H1 (cell line): ENCODE measurements at regions not wholly inside any gene's neighbourhood (a gene's known extent, or its start where the extent isn't known, plus 50 kb on each side); places are given as distances from the start of the nearest gene placed in this dataset.

ENCODE experiments used
- CTCF ChIA-PET: fragments of 300-600 bp; sonication (Branson Sonifier 250); formaldehyde crosslinking; loops from one replicate; lab custom pipeline; 2021; ENCODE audit not compliant: partially characterized antibody; lab: Charles Lee
- POLR2A ChIA-PET: fragments of 300-600 bp; sonication (Branson Sonifier 250); formaldehyde crosslinking; loops from one replicate; lab custom pipeline; 2021; ENCODE audit warnings: inconsistent platforms; ENCODE audit not compliant: partially characterized antibody; lab: Charles Lee
- DNase-seq, 2 experiments: peaks; one replicate each; pipeline versions ENCODE4 v3.0.0 to v3.0.0-alpha.2; 2010 to 2022; ENCODE audit warnings: low spot score in 2 of 2, low read depth in 1 of 2, mixed read lengths in 1 of 2
- FAIRE-seq: peaks from 2 replicates; lab custom pipeline; 2011; peaks lifted over from hg19 to GRCh38; lab: Jason Lieb, UNC
- H2AFZ ChIP-seq: 2 replicates; pipeline ENCODE4 v1.8.1; 2012; ENCODE audit warnings: low read length, inconsistent platforms
- H2AK5ac ChIP-seq: 2 replicates; pipeline ENCODE4 v1.6.1; 2013; ENCODE audit warnings: low read depth, low read length
- H2BK120ac ChIP-seq: replicated peaks from 2 replicates; pipeline ENCODE3; 2013; ENCODE audit warnings: low read depth, low read length, inconsistent platforms
- H2BK12ac ChIP-seq: 2 replicates; pipeline ENCODE4 v1.6.1; 2013; ENCODE audit warnings: low read depth, low read length
- H2BK15ac ChIP-seq: 2 replicates; pipeline ENCODE4 v1.6.1; 2013; ENCODE audit warnings: low read length
- H2BK20ac ChIP-seq: 2 replicates; pipeline ENCODE4 v1.6.1; 2013; ENCODE audit warnings: low read length
- H2BK5ac ChIP-seq: 2 replicates; pipeline ENCODE4 v1.6.1; 2013; ENCODE audit warnings: low read depth, low read length
- H3K14ac ChIP-seq: 2 replicates; pipeline ENCODE4 v1.6.1; 2013; ENCODE audit warnings: inconsistent platforms; ENCODE audit not compliant: insufficient read length
- H3K18ac ChIP-seq: 2 replicates; pipeline ENCODE4 v1.6.1; 2013; ENCODE audit warnings: low read length; ENCODE audit errors: extremely low read depth
- H3K23ac ChIP-seq: 2 replicates; pipeline ENCODE4 v1.6.1; 2013; ENCODE audit warnings: inconsistent platforms; ENCODE audit not compliant: insufficient read length
- H3K23me2 ChIP-seq: 2 replicates; pipeline ENCODE4 v1.6.1; 2013; ENCODE audit warnings: low read depth, low read length
- H3K27ac ChIP-seq: 2 replicates; pipeline ENCODE4 v1.6.1; 2011; ENCODE audit warnings: low read depth, low read length, inconsistent platforms
- H3K27me3 ChIP-seq, 4 experiments: replicated peaks in 1 of 4; 1 replicate in 1 of 4; 2 replicates in 3 of 4; pipeline versions ENCODE4 v1.6.1 to v1.8.1; 2011 to 2013; ENCODE audit warnings: low read length in 3 of 4, mild to moderate bottlenecking in 3 of 4, inconsistent platforms in 2 of 4, mixed read lengths in 2 of 4, moderate library complexity in 1 of 4; ENCODE audit not compliant: control insufficient read depth in 3 of 4, insufficient read depth in 3 of 4; ENCODE audit errors: extremely low read depth in 1 of 4
- H3K36me3 ChIP-seq, 4 experiments: 2 replicates each; pipeline versions ENCODE4 v1.6.1 to v1.8.1; 2011 to 2013; ENCODE audit warnings: mild to moderate bottlenecking in 4 of 4, low read length in 3 of 4, moderate library complexity in 2 of 4, control low read depth in 1 of 4, inconsistent platforms in 1 of 4; ENCODE audit not compliant: insufficient read depth in 4 of 4, control insufficient read depth in 2 of 4
- H3K4ac ChIP-seq: replicated peaks from 2 replicates; pipeline ENCODE3; 2013; ENCODE audit warnings: low read length, low read depth, mixed read lengths, inconsistent platforms; ENCODE audit not compliant: insufficient read length
- H3K4me1 ChIP-seq, 4 experiments: replicated peaks in 1 of 4; 1 replicate in 1 of 4; 2 replicates in 3 of 4; pipeline versions ENCODE4 v1.6.1 to v1.8.1; 2011 to 2013; ENCODE audit warnings: low read length in 3 of 4, inconsistent platforms in 2 of 4, mixed read lengths in 1 of 4; ENCODE audit not compliant: insufficient read depth in 4 of 4, control insufficient read depth in 3 of 4
- H3K4me2 ChIP-seq, 2 experiments: 2 replicates each; pipeline versions ENCODE4 v1.6.1 to v1.8.1; 2011 to 2013; ENCODE audit warnings: low read depth in 2 of 2, low read length in 2 of 2, control low read depth in 1 of 2, inconsistent platforms in 1 of 2, mild to moderate bottlenecking in 1 of 2; ENCODE audit not compliant: insufficient read depth in 1 of 2
- H3K4me3 ChIP-seq, 4 experiments: fragments of 200-600, 300-600 bp in 1 of 4; sonication (generic), shearing (Covaris generic), sonication (Bioruptor Twin) in 1 of 4; 2 replicates each; pipeline versions ENCODE4 v1.5.1 to v1.8.1; 2011 to 2016; ENCODE audit warnings: low read length in 4 of 4, low read depth in 3 of 4, control low read depth in 2 of 4, inconsistent platforms in 2 of 4, mild to moderate bottlenecking in 2 of 4, mixed read lengths in 1 of 4, moderate library complexity in 1 of 4; ENCODE audit not compliant: insufficient read depth in 2 of 4; ENCODE audit errors: extremely low read depth in 1 of 4
- H3K56ac ChIP-seq: replicated peaks from 2 replicates; pipeline ENCODE3; 2013; ENCODE audit warnings: low read depth, mild to moderate bottlenecking, mixed read lengths, low read length, inconsistent platforms; ENCODE audit not compliant: insufficient read length
- H3K79me1 ChIP-seq: 2 replicates; pipeline ENCODE4 v1.6.1; 2013; ENCODE audit warnings: low read depth, low read length, control low read depth
- H3K79me2 ChIP-seq, 2 experiments: 2 replicates each; pipeline versions ENCODE4 v1.6.1 to v1.8.1; 2012 to 2013; ENCODE audit warnings: low read length in 2 of 2, mild to moderate bottlenecking in 2 of 2, inconsistent platforms in 1 of 2; ENCODE audit not compliant: insufficient read depth in 2 of 2, control insufficient read depth in 1 of 2
- H3K9ac ChIP-seq, 4 experiments: replicated peaks in 1 of 4; 1 replicate in 1 of 4; 2 replicates in 3 of 4; pipeline versions ENCODE4 v1.6.1 to v1.8.1; 2011 to 2013; ENCODE audit warnings: low read depth in 3 of 4, low read length in 3 of 4, control low read depth in 2 of 4, mild to moderate bottlenecking in 2 of 4, moderate library complexity in 2 of 4, inconsistent platforms in 1 of 4; ENCODE audit errors: extremely low read depth in 1 of 4
- H3K9me3 ChIP-seq, 2 experiments: 2 replicates each; pipeline versions ENCODE4 v1.6.1 to v1.8.1; 2012 to 2013; ENCODE audit warnings: mild to moderate bottlenecking in 2 of 2, moderate library complexity in 2 of 2, control low read depth in 1 of 2, inconsistent platforms in 1 of 2, low read depth in 1 of 2, low read length in 1 of 2, mixed read lengths in 1 of 2; ENCODE audit not compliant: insufficient read depth in 2 of 2
- H4K20me1 ChIP-seq, 2 experiments: replicated peaks in 1 of 2; 2 replicates each; pipeline versions ENCODE3 to v1.8.1; 2011 to 2013; ENCODE audit warnings: inconsistent platforms in 2 of 2, low read length in 2 of 2, mild to moderate bottlenecking in 1 of 2; ENCODE audit not compliant: insufficient read depth in 2 of 2, control insufficient read depth in 1 of 2
- H4K5ac ChIP-seq: 2 replicates; pipeline ENCODE4 v1.6.1; 2013; ENCODE audit warnings: low read length, low read depth, mixed read lengths, inconsistent platforms; ENCODE audit not compliant: insufficient read length
- H4K8ac ChIP-seq: 2 replicates; pipeline ENCODE4 v1.8.0; 2013; ENCODE audit warnings: mild to moderate bottlenecking, moderate library complexity, low read length, inconsistent platforms; ENCODE audit not compliant: insufficient read depth; ENCODE audit errors: extremely low read depth
- H4K91ac ChIP-seq: replicated peaks from 2 replicates; pipeline ENCODE3; 2013; ENCODE audit warnings: low read length, mixed read lengths, inconsistent platforms; ENCODE audit not compliant: insufficient read length
- SP1 ChIP-seq: IDR thresholded peaks from 2 replicates; pipeline ENCODE4 v1.6.1; 2011; ENCODE audit warnings: low read depth, low read length
- WGBS, 2 experiments: shearing (Covaris generic) in 1 of 2; methylation state at CpG; one replicate each; pipeline versions ENCODE4 v1.1.6 to v1.1.7; 2013 to 2015; ENCODE audit warnings: low lambda C conversion rate in 2 of 2, mixed read lengths in 2 of 2, inconsistent platforms in 1 of 2, low coverage in 1 of 2, missing lambda C conversion rate in 1 of 2; ENCODE audit not compliant: insufficient replicate concordance in 2 of 2, insufficient coverage in 1 of 2, insufficient read length in 1 of 2; ENCODE audit errors: extremely low coverage in 1 of 2, missing lambda C conversion rate in 1 of 2; 5-methylcytosine and 5-hydroxymethylcytosine counted together
- TF ChIP-seq, protein P1 (sequence below): IDR thresholded peaks from 2 replicates; pipeline ENCODE4 v1.6.1; 2011; ENCODE audit warnings: low read length, improper control_type of control experiment

- 72% methylated on average over 3 of the region's 3 CpGs; no CpG with 5 or more reads in 1 of the 2 experiments for WGBS, 2 experiments
- TF ChIP-seq, protein P1, sequence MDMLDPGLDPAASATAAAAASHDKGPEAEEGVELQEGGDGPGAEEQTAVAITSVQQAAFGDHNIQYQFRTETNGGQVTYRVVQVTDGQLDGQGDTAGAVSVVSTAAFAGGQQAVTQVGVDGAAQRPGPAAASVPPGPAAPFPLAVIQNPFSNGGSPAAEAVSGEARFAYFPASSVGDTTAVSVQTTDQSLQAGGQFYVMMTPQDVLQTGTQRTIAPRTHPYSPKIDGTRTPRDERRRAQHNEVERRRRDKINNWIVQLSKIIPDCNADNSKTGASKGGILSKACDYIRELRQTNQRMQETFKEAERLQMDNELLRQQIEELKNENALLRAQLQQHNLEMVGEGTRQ: no peak
- TF ChIP-seq SP1: no peak
Measured at GRCh38 chr18:71827301-71827700, 716.8 kb downstream of the CBLN2 start.

More at GRCh38 chr18:71827301-71827700, 716.8 kb downstream of the CBLN2 start:
- ChIA-PET POLR2A (no interaction called here), CTCF (no interaction called here)
- no peaks in the 10 kb centered on the region for H3K27me3 ChIP-seq
- H3K56ac ChIP-seq: no peak overlapping the region
- no peak overlapping the region for H2BK12ac ChIP-seq
- no peak overlapping the region for H3K4ac ChIP-seq
- no peak overlapping the region for H3K23ac ChIP-seq
- no peak for DNase-seq
- no peak overlapping the region for H3K18ac ChIP-seq
- no peak overlapping the region for H3K4me2 ChIP-seq
- no peaks in the 10 kb centered on the region for H4K20me1 ChIP-seq
- no peaks in the 10 kb centered on the region for H3K23me2 ChIP-seq
- no peak for FAIRE-seq
- no peaks in the 10 kb centered on the region for H3K79me2 ChIP-seq
- no peak overlapping the region for H4K8ac ChIP-seq
- no peak overlapping the region for H2BK5ac ChIP-seq
- H2AFZ ChIP-seq: no peak overlapping the region
- no peak overlapping the region for H2AK5ac ChIP-seq
- H2BK15ac ChIP-seq: no peak overlapping the region
- no peak overlapping the region for H2BK120ac ChIP-seq
- no peak overlapping the region for H4K5ac ChIP-seq
- no peaks in the 10 kb centered on the region for H3K4me1 ChIP-seq
- peaks cover 44 to 59% of the 10 kb centered on the region in 2 experiments for H3K9me3 ChIP-seq
- H3K79me1 ChIP-seq: no peaks in the 10 kb centered on the region
- no peak overlapping the region for H3K27ac ChIP-seq
- H3K4me3 ChIP-seq: no peak overlapping the region
- no peak overlapping the region for H4K91ac ChIP-seq
- H3K36me3 ChIP-seq: no peaks in the 10 kb centered on the region
- H3K14ac ChIP-seq: no peak overlapping the region
- H3K9ac ChIP-seq: no peak overlapping the region
- no peak overlapping the region for H2BK20ac ChIP-seq
